ENCODE measurements at regions not wholly inside any gene's neighbourhood (a gene's known extent, or its start where the extent isn't known, plus 50 kb on each side); places are given as distances from the start of the nearest gene placed in this dataset.

GRCh38 chr6:118712969-118713368, 61.6 kb upstream of the CEP85L start:
- Histone ChIP-seq H3K4me1 (peaks cover 6% of the 10 kb centered on the region), H3K4me2 (ENCODE audit: low read length) (no peak overlapping the region)

GRCh38 chr6:118710616-118711015, 59.2 kb upstream of the CEP85L start:
- no peaks in the 10 kb centered on the region for H3K9me3 ChIP-seq (ENCODE audit: control insufficient read depth, low read length)
- H3K36me3 ChIP-seq (ENCODE audit: control insufficient read depth, insufficient read depth, low read length), result no peaks in the 10 kb centered on the region
- H3K4me1 ChIP-seq, result peaks cover 10% of the 10 kb centered on the region
- no peaks in the 10 kb centered on the region for H3K27me3 ChIP-seq (ENCODE audit: control insufficient read depth, insufficient read depth, low read length)
- H3K79me2 ChIP-seq, result no peaks in the 10 kb centered on the region
- no peak overlapping the region for H3K4me3 ChIP-seq (ENCODE audit: low read depth, low read length)
- TF ChIP-seq CTCF (IDR thresholded peaks at IDR 0.05), result no peak
- H3K27ac ChIP-seq, result no peak overlapping the region
- H3K9ac ChIP-seq, result no peak overlapping the region
- no peak overlapping the region for H3K4me2 ChIP-seq (ENCODE audit: low read length)
- H2AFZ ChIP-seq, result no peak overlapping the region

More at GRCh38 chr6:118712969-118713368, 61.6 kb upstream of the CEP85L start:
- Histone ChIP-seq H3K9ac (no peak overlapping the region), H3K27ac (no peak overlapping the region), H3K27me3 (ENCODE audit: control insufficient read depth, insufficient read depth, low read length) (no peaks in the 10 kb centered on the region), H3K9me3 (ENCODE audit: control insufficient read depth, low read length) (no peaks in the 10 kb centered on the region), H3K36me3 (ENCODE audit: control insufficient read depth, insufficient read depth, low read length) (no peaks in the 10 kb centered on the region), H2AFZ (no peak overlapping the region), H3K79me2 (no peaks in the 10 kb centered on the region), H3K4me3 (ENCODE audit: low read depth, low read length) (no peak overlapping the region)
- TF ChIP-seq CTCF (IDR thresholded peaks at IDR 0.05), result no peak

- Histone ChIP-seq H3K27ac (no peak overlapping the region), H3K4me3 (ENCODE audit: low read depth, low read length) (no peak overlapping the region), H2AFZ (peak overlapping the region; percentile 68), H3K4me2 (ENCODE audit: low read length) (no peak overlapping the region), H3K79me2 (no peaks in the 10 kb centered on the region), H3K36me3 (ENCODE audit: control insufficient read depth, insufficient read depth, low read length) (no peaks in the 10 kb centered on the region), H3K9me3 (ENCODE audit: control insufficient read depth, low read length) (no peaks in the 10 kb centered on the region), H3K4me1 (peaks cover 10% of the 10 kb centered on the region), H3K27me3 (ENCODE audit: control insufficient read depth, insufficient read depth, low read length) (no peaks in the 10 kb centered on the region), H3K9ac (no peak overlapping the region)
- TF ChIP-seq CTCF (IDR thresholded peaks at IDR 0.05), result no peak
These were observed 58.5 kb upstream of the CEP85L start for GRCh38 chr6:118709859-118710350.

GRCh38 chr6:118708744-118709143, 57.4 kb upstream of the CEP85L start:
- no peak for TF ChIP-seq CTCF (IDR thresholded peaks at IDR 0.05)
- Histone ChIP-seq H3K4me1 (peaks cover 10% of the 10 kb centered on the region), H3K9me3 (ENCODE audit: control insufficient read depth, low read length) (no peaks in the 10 kb centered on the region), H3K27ac (peak overlapping the region; percentile 10), H3K36me3 (ENCODE audit: control insufficient read depth, insufficient read depth, low read length) (no peaks in the 10 kb centered on the region), H3K79me2 (no peaks in the 10 kb centered on the region), H2AFZ (peak overlapping the region; percentile 68), H3K27me3 (ENCODE audit: control insufficient read depth, insufficient read depth, low read length) (no peaks in the 10 kb centered on the region), H3K4me2 (ENCODE audit: low read length) (no peak overlapping the region), H3K4me3 (ENCODE audit: low read depth, low read length) (no peak overlapping the region), H3K9ac (no peak overlapping the region)

GRCh38 chr6:118708055-118708454, 56.7 kb upstream of the CEP85L start:
- Histone ChIP-seq H3K36me3 (ENCODE audit: control insufficient read depth, insufficient read depth, low read length) (no peaks in the 10 kb centered on the region), H3K79me2 (no peaks in the 10 kb centered on the region), H3K4me1 (peaks cover 10% of the 10 kb centered on the region), H3K9me3 (ENCODE audit: control insufficient read depth, low read length) (no peaks in the 10 kb centered on the region), H3K27me3 (ENCODE audit: control insufficient read depth, insufficient read depth, low read length) (no peaks in the 10 kb centered on the region), H3K9ac (no peak overlapping the region), H3K4me2 (ENCODE audit: low read length) (no peak overlapping the region), H2AFZ (no peak overlapping the region), H3K4me3 (ENCODE audit: low read depth, low read length) (no peak overlapping the region), H3K27ac (no peak overlapping the region)
- no peak for TF ChIP-seq CTCF (IDR thresholded peaks at IDR 0.05)
